ENCODE measurements at regions not wholly inside any gene's neighbourhood (a gene's known extent, or its start where the extent isn't known, plus 50 kb on each side); places are given as distances from the start of the nearest gene placed in this dataset.

DNA sequence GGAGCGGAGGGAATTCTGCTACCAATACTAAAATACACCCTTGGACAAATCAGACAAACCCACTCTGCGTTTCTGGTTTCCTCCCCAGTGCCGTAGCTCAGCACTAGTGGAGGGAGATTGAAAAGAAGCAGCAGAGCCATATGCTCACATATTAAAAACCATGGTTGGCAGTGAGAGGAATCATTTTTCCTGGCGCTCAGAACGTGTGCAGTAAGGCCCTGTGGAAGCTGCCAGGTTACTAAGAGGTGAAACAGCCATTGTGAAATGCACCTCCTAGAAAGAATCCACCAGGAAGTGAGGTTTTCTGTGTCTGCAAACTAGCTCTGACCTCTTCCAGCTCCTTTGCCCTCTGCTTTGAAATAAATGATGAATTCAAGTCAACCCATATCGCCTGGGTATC, 177.2 kb downstream of the ERCC6L2 start:
- no peak overlapping the region for H3K4me3 ChIP-seq (ENCODE audit: low read depth, low read length)
- TF ChIP-seq, protein P1, sequence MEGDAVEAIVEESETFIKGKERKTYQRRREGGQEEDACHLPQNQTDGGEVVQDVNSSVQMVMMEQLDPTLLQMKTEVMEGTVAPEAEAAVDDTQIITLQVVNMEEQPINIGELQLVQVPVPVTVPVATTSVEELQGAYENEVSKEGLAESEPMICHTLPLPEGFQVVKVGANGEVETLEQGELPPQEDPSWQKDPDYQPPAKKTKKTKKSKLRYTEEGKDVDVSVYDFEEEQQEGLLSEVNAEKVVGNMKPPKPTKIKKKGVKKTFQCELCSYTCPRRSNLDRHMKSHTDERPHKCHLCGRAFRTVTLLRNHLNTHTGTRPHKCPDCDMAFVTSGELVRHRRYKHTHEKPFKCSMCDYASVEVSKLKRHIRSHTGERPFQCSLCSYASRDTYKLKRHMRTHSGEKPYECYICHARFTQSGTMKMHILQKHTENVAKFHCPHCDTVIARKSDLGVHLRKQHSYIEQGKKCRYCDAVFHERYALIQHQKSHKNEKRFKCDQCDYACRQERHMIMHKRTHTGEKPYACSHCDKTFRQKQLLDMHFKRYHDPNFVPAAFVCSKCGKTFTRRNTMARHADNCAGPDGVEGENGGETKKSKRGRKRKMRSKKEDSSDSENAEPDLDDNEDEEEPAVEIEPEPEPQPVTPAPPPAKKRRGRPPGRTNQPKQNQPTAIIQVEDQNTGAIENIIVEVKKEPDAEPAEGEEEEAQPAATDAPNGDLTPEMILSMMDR (IDR thresholded peaks at IDR 0.05; ENCODE audit: insufficient read depth, low read depth, low read length, missing control alignments): no peak
- no peak for DNase-seq (ENCODE audit: low read depth)

DNA sequence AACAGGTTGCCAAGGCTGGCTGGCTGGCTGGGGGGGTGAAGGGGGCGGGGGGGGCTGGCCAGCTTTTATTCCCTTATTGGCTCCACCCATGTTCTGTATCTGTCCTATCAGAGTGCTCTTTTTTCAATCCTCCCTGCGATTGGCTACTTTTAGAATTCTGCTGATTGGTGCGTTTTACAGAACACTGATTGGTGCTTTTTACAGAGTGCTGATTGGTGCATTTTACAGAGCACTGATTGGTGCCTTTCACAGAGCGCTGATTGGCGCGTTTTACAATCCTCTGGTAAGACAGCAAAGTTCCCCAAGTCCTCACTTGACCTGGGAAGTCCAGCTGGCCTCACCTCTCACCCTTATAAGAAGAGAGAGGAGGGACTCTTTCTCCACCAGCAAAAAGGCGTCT, 175.9 kb downstream of the ERCC6L2 start:
- no peak for DNase-seq (ENCODE audit: low read depth)
- TF ChIP-seq, protein P1 (IDR thresholded peaks at IDR 0.05; ENCODE audit: insufficient read depth, low read depth, low read length, missing control alignments): no peak
- no peak overlapping the region for H3K4me3 ChIP-seq (ENCODE audit: low read depth, low read length)

DNA sequence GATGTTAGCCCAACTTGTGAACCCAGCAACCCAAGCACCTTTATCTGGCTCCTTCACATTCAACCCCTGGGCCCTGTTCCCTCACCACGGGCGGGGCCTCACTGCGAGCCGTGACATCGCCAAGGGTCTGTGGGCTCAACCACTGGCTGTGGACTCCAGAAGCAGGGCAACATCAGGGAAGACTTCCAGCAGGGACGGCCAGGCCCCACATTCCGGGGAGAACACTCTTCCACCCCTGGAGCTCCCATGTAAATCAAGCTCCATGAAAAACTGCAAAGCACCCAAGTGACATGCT, 175.3 kb downstream of the ERCC6L2 start:
- DNase-seq (ENCODE audit: low read depth): no peak
- TF ChIP-seq, protein P1 (IDR thresholded peaks at IDR 0.05; ENCODE audit: insufficient read depth, low read depth, low read length, missing control alignments): no peak
- H3K4me3 ChIP-seq (ENCODE audit: low read depth, low read length): no peak overlapping the region

DNA sequence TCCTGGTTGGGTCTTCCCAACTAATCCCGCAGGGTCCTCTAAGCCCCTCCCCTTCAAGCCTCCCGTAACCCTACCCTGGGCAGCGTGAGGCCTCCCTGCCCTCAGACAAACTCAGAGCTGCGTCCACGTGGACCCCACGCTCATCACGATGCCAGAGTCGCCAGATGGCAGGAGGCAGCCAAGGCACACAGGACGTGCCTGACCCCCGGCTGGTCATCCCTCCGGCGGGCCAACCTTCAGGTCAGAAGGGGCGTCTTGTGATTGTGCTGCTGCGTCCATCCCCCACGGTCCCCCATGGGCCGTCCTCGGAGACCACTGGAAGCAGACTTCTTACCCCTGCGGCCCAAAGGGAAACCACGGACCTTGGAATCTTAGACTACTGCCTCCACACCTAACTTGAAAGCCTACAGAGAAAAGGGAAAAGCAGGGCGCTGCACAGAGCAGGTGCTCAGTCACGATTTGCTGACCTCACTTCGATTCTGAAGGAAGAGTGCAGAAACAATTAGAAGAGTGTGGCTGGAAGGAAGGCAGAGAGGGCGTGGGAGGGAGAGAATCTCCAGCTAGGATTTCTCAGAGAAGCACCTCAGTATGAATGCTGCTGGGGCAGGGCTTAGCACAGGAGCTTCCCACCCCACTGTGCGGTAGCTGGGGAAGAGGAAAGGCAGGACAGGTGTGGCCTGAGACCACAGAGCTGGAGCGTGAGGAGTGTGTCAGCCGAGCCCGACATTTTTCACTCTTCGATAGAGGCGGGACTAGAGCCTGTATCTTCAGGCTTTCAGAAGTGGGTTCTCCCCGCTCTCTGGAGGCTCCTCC, 174.8 kb downstream of the ERCC6L2 start:
- DNase-seq (ENCODE audit: low read depth): no peak
- TF ChIP-seq, protein P1 (IDR thresholded peaks at IDR 0.05; ENCODE audit: insufficient read depth, low read depth, low read length, missing control alignments): no peak
- no peak overlapping the region for H3K4me3 ChIP-seq (ENCODE audit: low read depth, low read length)

GRCh38 chr9:96048956-96049831, 173.7 kb downstream of the ERCC6L2 start:
- no peak for DNase-seq (ENCODE audit: low read depth)
- no peak overlapping the region for H3K4me3 ChIP-seq (ENCODE audit: low read depth, low read length)
- TF ChIP-seq, protein P1 (IDR thresholded peaks at IDR 0.05; ENCODE audit: insufficient read depth, low read depth, low read length, missing control alignments): no peak

DNA sequence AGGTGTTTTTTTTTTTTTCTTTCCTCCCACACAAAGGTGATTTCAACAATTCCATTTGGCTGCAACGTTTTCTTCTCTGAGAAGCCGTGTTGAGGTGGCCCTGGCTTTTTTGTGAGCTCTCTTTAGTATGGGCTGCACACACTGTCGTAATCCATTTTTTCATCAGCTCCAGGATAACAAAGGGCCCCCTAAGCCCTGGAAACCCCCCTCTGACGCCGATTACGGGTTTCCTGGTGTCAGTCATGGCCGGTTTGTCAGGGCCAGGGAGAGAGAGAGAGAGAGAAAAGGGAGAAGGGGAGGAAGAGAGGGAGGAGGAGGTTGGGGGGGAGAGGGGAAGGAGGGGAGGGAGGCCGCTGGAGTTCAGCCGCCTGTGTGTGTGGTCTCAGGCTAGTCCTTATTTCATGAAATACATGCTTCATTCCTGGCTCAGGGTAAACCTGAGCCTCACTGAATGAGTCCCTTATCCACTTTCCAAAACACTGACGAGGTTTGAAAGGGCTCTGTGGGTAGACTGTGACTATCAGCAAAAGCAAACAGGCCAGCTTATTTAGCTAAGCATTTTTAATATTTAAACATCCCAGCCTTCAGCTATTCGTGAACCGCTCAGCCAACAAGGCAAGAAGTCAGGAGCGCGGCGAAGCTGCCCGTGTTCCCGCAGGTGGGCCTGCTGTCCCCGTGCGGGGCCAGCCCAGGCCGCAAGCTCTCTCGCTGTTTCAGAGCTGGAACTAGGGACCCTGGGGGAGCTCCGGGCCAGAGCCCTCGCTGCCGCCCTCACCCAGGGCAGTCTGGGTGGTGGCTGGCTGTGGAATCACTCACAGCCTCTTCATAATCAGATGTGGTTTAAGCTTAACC, 172.8 kb downstream of the ERCC6L2 start:
- TF ChIP-seq, protein P1 (IDR thresholded peaks at IDR 0.05; ENCODE audit: insufficient read depth, low read depth, low read length, missing control alignments): no peak
- no peak for DNase-seq (ENCODE audit: low read depth)
- H3K4me3 ChIP-seq (ENCODE audit: low read depth, low read length): no peak overlapping the region
